Testis (tissue), 2 donors: ENCODE measurements at regions not wholly inside any gene's neighbourhood (a gene's known extent, or its start where the extent isn't known, plus 50 kb on each side); places are given as distances from the start of the nearest gene placed in this dataset.

Experiments
- DNase-seq: peaks from one replicate; pipeline ENCODE4 v3.0.0-alpha.2; 2019
- H3K27ac ChIP-seq, 2 donors: fragments of 200-600 bp; sonication (generic); one replicate each; pipeline ENCODE4 v1.5.1; 2019
- H3K27me3 ChIP-seq: fragments of 200-600 bp; sonication (generic); one replicate; pipeline ENCODE4 v1.5.1; 2019
- H3K36me3 ChIP-seq: fragments of 200-600 bp; sonication (generic); one replicate; pipeline ENCODE4 v1.5.1; 2017; ENCODE audit warnings: low read depth; ENCODE audit errors: missing control alignments
- H3K4me1 ChIP-seq: fragments of 200-600 bp; sonication (generic); one replicate; pipeline ENCODE4 v1.5.1; 2019
- H3K4me3 ChIP-seq, 2 donors: fragments of 200-600 bp; sonication (generic); one replicate each; pipeline ENCODE4 v1.5.1; 2017 to 2019
- H3K9me3 ChIP-seq: fragments of 200-600 bp; sonication (generic); one replicate; pipeline ENCODE4 v1.5.1; 2017
- POLR2A ChIP-seq: fragments of 450-650 bp; IDR thresholded peaks from one replicate; pipeline ENCODE4 v1.6.1; 2017; ENCODE audit warnings: antibody characterized with exemption, mild to moderate bottlenecking, moderate library complexity
- WGBS, 2 donors: methylation state at CpG; one replicate each; pipeline ENCODE4 v1.1.5; 2018; 5-methylcytosine and 5-hydroxymethylcytosine counted together
- intact Hi-C: fragments of 100-400 bp; cut with DNase I; formaldehyde crosslinking; loops from one replicate; pipeline ENCODE4 v1.15.1; 2023; ENCODE audit warnings: low total_unique reads
- TF ChIP-seq, protein P1 (sequence below), 3 experiments: fragments of 450-650 bp in 2 of 3; fragments of 200-600 bp in 1 of 3; sonication (generic) in 1 of 3; IDR thresholded peaks; one replicate each; pipeline ENCODE4 v1.5.1; 2016 to 2019; ENCODE audit warnings: antibody characterized with exemption in 3 of 3, mild to moderate bottlenecking in 2 of 3, moderate library complexity in 1 of 3

DNA sequence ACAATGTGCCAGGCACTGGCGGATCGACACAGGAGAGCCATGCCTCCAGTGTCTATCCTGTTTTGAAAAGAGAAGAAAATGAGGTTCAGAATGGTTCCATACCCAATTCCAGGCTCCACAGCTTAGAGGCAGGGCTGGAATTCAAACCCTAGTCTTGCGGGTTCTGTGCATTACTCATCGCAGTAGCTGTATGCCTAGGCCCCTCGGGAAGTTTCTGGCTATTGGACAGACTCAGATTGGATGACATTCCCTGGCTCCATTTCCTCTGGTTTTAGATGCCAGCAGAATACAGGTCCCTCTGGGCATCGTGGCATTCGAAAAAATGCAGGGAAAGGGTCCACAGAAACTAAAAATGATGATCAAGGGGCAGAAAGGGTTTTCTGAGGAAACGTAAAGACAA, 184.7 kb downstream of the COPRS start:
- no peak overlapping the region for H3K27ac ChIP-seq
- H3K4me3 ChIP-seq, result no peak overlapping the region
- no peaks in the 10 kb centered on the region for H3K27me3 ChIP-seq
- no peaks in the 10 kb centered on the region for H3K4me1 ChIP-seq
- DNase-seq, result no peak
- intact Hi-C loops, result no loop called here
- TF ChIP-seq, protein P1, sequence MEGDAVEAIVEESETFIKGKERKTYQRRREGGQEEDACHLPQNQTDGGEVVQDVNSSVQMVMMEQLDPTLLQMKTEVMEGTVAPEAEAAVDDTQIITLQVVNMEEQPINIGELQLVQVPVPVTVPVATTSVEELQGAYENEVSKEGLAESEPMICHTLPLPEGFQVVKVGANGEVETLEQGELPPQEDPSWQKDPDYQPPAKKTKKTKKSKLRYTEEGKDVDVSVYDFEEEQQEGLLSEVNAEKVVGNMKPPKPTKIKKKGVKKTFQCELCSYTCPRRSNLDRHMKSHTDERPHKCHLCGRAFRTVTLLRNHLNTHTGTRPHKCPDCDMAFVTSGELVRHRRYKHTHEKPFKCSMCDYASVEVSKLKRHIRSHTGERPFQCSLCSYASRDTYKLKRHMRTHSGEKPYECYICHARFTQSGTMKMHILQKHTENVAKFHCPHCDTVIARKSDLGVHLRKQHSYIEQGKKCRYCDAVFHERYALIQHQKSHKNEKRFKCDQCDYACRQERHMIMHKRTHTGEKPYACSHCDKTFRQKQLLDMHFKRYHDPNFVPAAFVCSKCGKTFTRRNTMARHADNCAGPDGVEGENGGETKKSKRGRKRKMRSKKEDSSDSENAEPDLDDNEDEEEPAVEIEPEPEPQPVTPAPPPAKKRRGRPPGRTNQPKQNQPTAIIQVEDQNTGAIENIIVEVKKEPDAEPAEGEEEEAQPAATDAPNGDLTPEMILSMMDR (IDR thresholded peaks at IDR 0.05), result no peak
- no peak for TF ChIP-seq POLR2A
- 67 to 82% methylated on average over 8 of the region's 8 CpGs for WGBS, 2 donors
- no peaks in the 10 kb centered on the region for H3K36me3 ChIP-seq
- H3K9me3 ChIP-seq, result no peaks in the 10 kb centered on the region

DNA sequence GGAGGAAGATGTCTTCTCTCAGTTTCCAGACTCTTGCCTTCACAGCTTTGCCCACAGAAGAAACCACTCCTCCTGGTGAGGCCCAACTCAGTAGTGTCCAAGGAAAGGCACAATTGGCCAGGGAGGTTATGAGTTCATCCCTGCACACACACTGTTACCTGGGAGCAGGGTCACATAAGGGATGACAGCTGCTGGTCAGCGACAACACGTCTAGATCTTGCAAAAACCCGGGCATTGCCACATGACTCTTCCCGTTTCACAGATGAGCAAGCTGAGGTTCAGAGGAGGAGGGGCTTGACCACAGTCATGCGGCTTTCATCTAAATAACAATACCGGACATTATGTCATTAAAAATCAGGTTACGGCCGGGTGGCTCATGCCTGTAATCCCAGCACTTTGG, 186.0 kb downstream of the COPRS start:
- H3K36me3 ChIP-seq, result no peaks in the 10 kb centered on the region
- no peak for TF ChIP-seq POLR2A
- TF ChIP-seq, protein P1 (IDR thresholded peaks at IDR 0.05), result no peak
- no peak overlapping the region for H3K27ac ChIP-seq
- 82 to 85% methylated on average over 8 of the region's 8 CpGs for WGBS, 2 donors
- no peaks in the 10 kb centered on the region for H3K4me1 ChIP-seq
- H3K4me3 ChIP-seq, result no peak overlapping the region
- intact Hi-C loops, result no loop called here
- H3K27me3 ChIP-seq, result no peaks in the 10 kb centered on the region
- no peak for DNase-seq
- no peaks in the 10 kb centered on the region for H3K9me3 ChIP-seq

DNA sequence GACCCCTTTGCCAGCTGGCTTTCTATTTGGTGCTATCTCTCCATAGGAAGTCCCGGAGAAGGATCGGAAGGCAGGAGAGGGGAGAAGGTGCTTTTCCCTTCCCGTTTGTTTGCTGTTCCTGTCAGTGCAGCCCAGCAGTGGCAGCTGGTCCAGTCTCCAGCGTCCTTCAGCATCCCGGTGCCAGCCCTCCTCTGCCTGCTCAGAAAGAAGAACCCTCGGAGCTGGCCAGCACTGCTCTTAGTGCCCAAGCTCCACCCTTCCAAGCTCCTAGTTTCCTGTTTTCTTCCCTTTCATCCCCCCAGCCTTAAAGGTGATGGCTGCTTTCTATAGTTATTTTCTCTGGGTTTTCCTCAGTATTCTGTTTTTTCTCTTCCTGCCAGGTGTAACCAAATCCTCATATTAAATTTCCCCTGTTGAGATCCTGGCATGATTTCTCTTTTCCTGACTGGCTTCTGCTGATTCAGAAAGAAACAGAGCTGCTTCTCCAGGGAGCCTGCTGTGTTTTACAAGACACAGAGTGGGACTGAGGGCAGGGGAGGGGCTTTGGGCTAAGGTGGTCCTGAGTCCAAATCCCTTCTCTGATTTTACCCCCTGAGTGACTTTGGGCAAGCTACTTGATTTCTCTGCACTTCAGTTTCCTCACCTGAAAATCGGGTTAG, 186.8 kb downstream of the COPRS start:
- 51 to 59% methylated on average over 7 of the region's 7 CpGs for whole genome bisulfite sequencing, 2 donors
- no peaks in the 10 kb centered on the region for H3K27me3 ChIP-seq
- no peak overlapping the region for H3K4me3 ChIP-seq
- no peak for DNase-seq
- no peaks in the 10 kb centered on the region for H3K36me3 ChIP-seq
- intact Hi-C loops, result no loop called here
- no peaks in the 10 kb centered on the region for H3K9me3 ChIP-seq
- no peak for TF ChIP-seq POLR2A
- TF ChIP-seq, protein P1 (IDR thresholded peaks at IDR 0.05), result no peak
- no peaks in the 10 kb centered on the region for H3K4me1 ChIP-seq
- no peak overlapping the region for H3K27ac ChIP-seq

DNA sequence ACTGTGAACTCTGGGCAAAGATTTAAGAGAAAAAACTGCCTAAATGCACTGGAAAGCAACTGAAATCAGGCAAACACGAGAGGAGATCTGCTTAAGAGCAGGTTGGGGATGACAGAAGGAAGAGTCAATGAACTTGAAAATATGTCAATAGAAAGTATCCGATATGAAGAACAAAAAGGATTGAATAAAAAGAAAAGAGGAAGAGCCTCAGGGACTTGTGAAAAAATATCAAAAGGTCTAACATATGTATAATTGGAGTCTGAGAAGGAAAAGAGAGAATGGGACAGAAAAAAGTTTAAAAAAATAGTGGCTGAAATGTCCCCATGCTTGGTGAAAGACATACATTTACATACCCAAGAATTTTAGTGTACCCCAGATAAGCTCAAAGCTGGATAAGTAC, 195.5 kb downstream of the COPRS start:
- 90 to 91% methylated on average over 2 of the region's 2 CpGs for WGBS, 2 donors
- Histone ChIP-seq H3K9me3 (no peaks in the 10 kb centered on the region), H3K4me1 (no peaks in the 10 kb centered on the region), H3K27me3 (no peaks in the 10 kb centered on the region), H3K27ac (no peak overlapping the region), H3K36me3 (no peaks in the 10 kb centered on the region), H3K4me3 (no peak overlapping the region)
- DNase-seq, result no peak
- TF ChIP-seq, protein P1 (IDR thresholded peaks at IDR 0.05), result no peak
- TF ChIP-seq POLR2A, result no peak
- intact Hi-C loops, result no loop called here

DNA sequence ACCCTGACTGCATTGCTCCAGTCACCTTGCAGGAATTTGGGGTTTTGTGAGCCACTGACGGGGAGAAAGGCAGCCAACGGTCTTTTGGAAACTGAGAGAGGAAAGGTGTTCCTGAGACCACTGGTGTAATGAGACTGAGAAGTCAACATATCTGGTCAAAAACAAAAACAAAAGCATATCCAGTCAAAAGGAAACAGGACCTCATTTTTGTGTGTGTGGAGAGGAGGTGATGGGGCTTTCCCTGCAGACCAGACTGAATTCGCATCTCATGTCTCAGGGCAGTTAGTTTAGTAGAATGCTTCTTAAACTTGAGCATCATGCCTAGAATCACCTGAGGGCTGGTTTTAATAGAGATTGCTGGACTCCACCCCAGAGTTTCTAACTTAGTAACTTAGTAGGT, 198.4 kb downstream of the COPRS start:
- DNase-seq, result no peak
- WGBS, 2 donors, result 84 to 89% methylated on average over 3 of the region's 3 CpGs

More for the DNA sequence above, 198.4 kb downstream of the COPRS start:
- Histone ChIP-seq H3K4me3 (no peak overlapping the region), H3K27ac (no peak overlapping the region), H3K36me3 (no peaks in the 10 kb centered on the region), H3K27me3 (no peaks in the 10 kb centered on the region), H3K4me1 (no peaks in the 10 kb centered on the region), H3K9me3 (no peaks in the 10 kb centered on the region)
- intact Hi-C loops, result no loop called here
- TF ChIP-seq, protein P1 (IDR thresholded peaks at IDR 0.05), result no peak
- no peak for TF ChIP-seq POLR2A
